ENCODE measurements at regions not wholly inside any gene's neighbourhood (a gene's known extent, or its start where the extent isn't known, plus 50 kb on each side); places are given as distances from the start of the nearest gene placed in this dataset.

- TF ChIP-seq POLR2A (IDR thresholded peaks at IDR 0.05; ENCODE audit: low read length) (no peak), GATA1 (IDR thresholded peaks at IDR 0.05; ENCODE audit: low read depth, low read length) (no peak)
Observed at GRCh38 chr2:199105826-199106225, 351.9 kb downstream of the SATB2 start.
